ENCODE measurements at regions not wholly inside any gene's neighbourhood (a gene's known extent, or its start where the extent isn't known, plus 50 kb on each side); places are given as distances from the start of the nearest gene placed in this dataset.

GRCh38 chrX:973010-973632 is 239.3 kb downstream of the CRLF2 start:
- Histone ChIP-seq H3K27me3 (peaks cover 0 to 21% (median 0%) of the 10 kb centered on the region in 4 donors), H3K27ac (replicated peaks in 1 of 4) (no peak overlapping the region), H3K4me1 (no peaks in the 10 kb centered on the region), H3K9me3 (peaks cover 0 to 10% (median 4%) of the 10 kb centered on the region in 4 donors), H3K36me3 (no peaks in the 10 kb centered on the region), H3K4me3 (no peak overlapping the region)
- no peak for TF ChIP-seq EP300 (IDR thresholded peaks at IDR 0.05)
- no peak for TF ChIP-seq POLR2A (IDR thresholded peaks at IDR 0.05; ENCODE audit: low read depth)
- TF ChIP-seq POLR2AphosphoS5 (IDR thresholded peaks at IDR 0.05), result no peak
- no peak for TF ChIP-seq CTCF (IDR thresholded peaks at IDR 0.05)
- no peak for DNase-seq (ENCODE audit: extremely low spot score)
- 41% methylated on average over 23 of the region's 23 CpGs for WGBS
- intact Hi-C loops (cut with DNase I), result no loop called here

GRCh38 chrX:968148-968965 is 244.1 kb downstream of the CRLF2 start:
- Histone ChIP-seq H3K4me1 (no peaks in the 10 kb centered on the region), H3K27ac (replicated peaks in 1 of 4) (no peak overlapping the region), H3K36me3 (no peaks in the 10 kb centered on the region), H3K4me3 (no peak overlapping the region), H3K27me3 (peaks cover 0 to 36% (median 0%) of the 10 kb centered on the region in 4 donors), H3K9me3 (no peaks in the 10 kb centered on the region)
- TF ChIP-seq POLR2A (IDR thresholded peaks at IDR 0.05; ENCODE audit: low read depth) (no peak), EP300 (IDR thresholded peaks at IDR 0.05) (no peak), CTCF (IDR thresholded peaks at IDR 0.05) (no peak), POLR2AphosphoS5 (IDR thresholded peaks at IDR 0.05) (no peak)
- 69% methylated on average over 13 of the region's 13 CpGs for WGBS
- intact Hi-C loops (cut with DNase I), result no loop called here
- no peak for DNase-seq (ENCODE audit: extremely low spot score)

GRCh38 chrX:966396-967070 is 245.9 kb downstream of the CRLF2 start:
- H3K36me3 ChIP-seq, result no peaks in the 10 kb centered on the region
- DNase-seq (ENCODE audit: extremely low spot score), result no peak
- no peaks in the 10 kb centered on the region for H3K4me1 ChIP-seq
- intact Hi-C loops (cut with DNase I), result no loop called here
- no peak overlapping the region for H3K4me3 ChIP-seq
- no peaks in the 10 kb centered on the region for H3K9me3 ChIP-seq
- H3K27me3 ChIP-seq, result peaks cover 0 to 38% (median 4%) of the 10 kb centered on the region in 4 donors
- WGBS, result 80% methylated on average over 19 of the region's 19 CpGs
- no peak for TF ChIP-seq POLR2AphosphoS5 (IDR thresholded peaks at IDR 0.05)
- TF ChIP-seq CTCF (IDR thresholded peaks at IDR 0.05), result no peak
- no peak for TF ChIP-seq POLR2A (IDR thresholded peaks at IDR 0.05; ENCODE audit: low read depth)
- TF ChIP-seq EP300 (IDR thresholded peaks at IDR 0.05), result no peak
- no peak overlapping the region for H3K27ac ChIP-seq (replicated peaks in 1 of 4)

- no peak for DNase-seq (ENCODE audit: extremely low spot score)
- no peaks in the 10 kb centered on the region for H3K36me3 ChIP-seq
- WGBS, result 37% methylated on average over 10 of the region's 10 CpGs
- peaks cover 0 to 42% (median 4%) of the 10 kb centered on the region in 4 donors for H3K27me3 ChIP-seq
- intact Hi-C loops (cut with DNase I), result no loop called here
- H3K4me1 ChIP-seq, result no peaks in the 10 kb centered on the region
- H3K9me3 ChIP-seq, result no peaks in the 10 kb centered on the region
- H3K4me3 ChIP-seq, result no peak overlapping the region
- TF ChIP-seq POLR2A (IDR thresholded peaks at IDR 0.05; ENCODE audit: low read depth) (no peak), CTCF (IDR thresholded peaks at IDR 0.05) (no peak), POLR2AphosphoS5 (IDR thresholded peaks at IDR 0.05) (no peak), EP300 (IDR thresholded peaks at IDR 0.05) (no peak)
- no peak overlapping the region for H3K27ac ChIP-seq (replicated peaks in 1 of 4)
These were observed 247.5 kb downstream of the CRLF2 start for GRCh38 chrX:964831-965416.

All from esophagus muscularis mucosa (tissue), 4 donors.